Subcutaneous abdominal adipose tissue (tissue), 5 donors: ENCODE measurements at regions not wholly inside any gene's neighbourhood (a gene's known extent, or its start where the extent isn't known, plus 50 kb on each side); places are given as distances from the start of the nearest gene placed in this dataset.
A peak's percentile ranks its signal among the peaks of the same experiment; 100 is the strongest.

Experiments used
- H3K27ac ChIP-seq: one replicate; pipeline ENCODE4 v1.7.0; 2013; ENCODE audit warnings: low read depth, mild to moderate bottlenecking, inconsistent platforms, low read length, moderate library complexity
- H3K27me3 ChIP-seq, 5 donors: one replicate each; pipeline ENCODE4 v1.7.0; 2013; ENCODE audit warnings: low read length in 5 of 5, inconsistent platforms in 1 of 5; ENCODE audit not compliant: control insufficient read depth in 5 of 5, insufficient read depth in 4 of 5
- H3K36me3 ChIP-seq, 5 donors: one replicate each; pipeline ENCODE4 v1.7.0; 2013; ENCODE audit warnings: low read length in 5 of 5; ENCODE audit not compliant: control insufficient read depth in 5 of 5, insufficient read depth in 5 of 5
- H3K4me1 ChIP-seq, 5 donors: one replicate each; pipeline ENCODE4 v1.7.0; 2013; ENCODE audit warnings: low read length in 5 of 5, mild to moderate bottlenecking in 3 of 5, moderate library complexity in 1 of 5; ENCODE audit not compliant: control insufficient read depth in 5 of 5, insufficient read depth in 5 of 5
- H3K4me3 ChIP-seq, 5 donors: one replicate each; pipeline ENCODE4 v1.7.0; 2013; ENCODE audit warnings: low read length in 5 of 5, low read depth in 1 of 5
- H3K9ac ChIP-seq, 5 donors: one replicate each; pipeline ENCODE4 v1.7.0; 2013; ENCODE audit warnings: low read length in 5 of 5, mild to moderate bottlenecking in 4 of 5, moderate library complexity in 3 of 5
- H3K9me3 ChIP-seq, 5 donors: one replicate each; pipeline ENCODE4 v1.7.0; 2013; ENCODE audit warnings: low read length in 5 of 5; ENCODE audit not compliant: control insufficient read depth in 5 of 5
- donor health status: healthy.
- donor health status: healthy.
- donor health status: healthy.
- donor health status: healthy.
- donor health status: healthy.

DNA sequence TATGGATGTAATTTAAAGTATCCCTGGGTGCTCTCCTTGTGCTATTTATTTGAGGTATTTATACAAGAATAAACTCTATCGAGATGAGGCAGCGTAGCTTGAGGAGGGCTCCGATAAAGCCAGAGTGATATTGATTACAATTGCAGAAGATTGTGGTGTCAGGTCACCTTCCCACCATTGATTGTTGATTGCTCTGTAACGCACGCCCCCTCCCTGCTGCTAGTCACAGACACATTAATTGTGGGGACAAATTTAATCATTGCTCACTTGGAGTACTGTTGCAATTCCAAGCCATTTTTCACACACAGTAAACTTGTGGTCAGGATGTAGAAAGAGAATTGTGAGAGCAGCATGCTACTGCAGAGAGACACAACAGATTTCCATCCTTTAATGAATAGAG is 75.4 kb downstream of the IRX3 start:
- no peak overlapping the region for H3K9ac ChIP-seq
- H3K27ac ChIP-seq: no peak overlapping the region

DNA sequence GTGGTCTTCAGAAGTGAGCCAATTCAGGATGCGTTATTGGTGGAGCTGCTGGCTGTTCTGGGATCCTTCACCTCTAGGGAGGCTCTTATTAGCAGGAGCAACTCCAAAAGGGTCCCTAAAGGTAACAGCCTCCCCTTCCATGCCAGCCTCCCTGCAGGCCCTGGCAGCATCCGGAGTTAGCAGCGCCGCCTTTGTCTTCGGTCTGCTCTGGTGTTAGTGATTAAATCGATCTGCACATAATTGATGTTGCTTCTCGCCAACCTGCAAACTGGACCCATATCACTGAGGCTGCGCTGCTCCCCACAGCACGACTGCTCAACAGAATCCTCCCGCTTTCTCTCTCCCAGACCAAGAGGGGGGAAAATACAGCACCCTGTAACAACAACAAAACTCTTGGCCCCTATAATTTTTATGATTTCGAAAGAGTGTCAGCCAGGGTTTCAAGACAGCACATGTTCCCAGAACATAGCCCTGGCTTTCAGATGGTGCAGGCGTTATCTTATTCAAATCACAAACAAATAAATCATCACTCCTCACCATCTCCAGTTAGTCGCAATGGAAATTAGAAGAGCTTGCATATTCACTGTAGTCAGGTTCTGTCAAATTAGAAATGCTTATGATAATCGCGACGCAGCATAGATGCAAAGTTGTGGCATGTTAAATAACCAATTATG is 76.0 kb downstream of the IRX3 start:
- peak overlapping the region in 2 of 5 donors; percentile 26 to 39 for H3K4me3 ChIP-seq
- no peaks in the 10 kb centered on the region for H3K9me3 ChIP-seq
- no peaks in the 10 kb centered on the region for H3K36me3 ChIP-seq
- peaks cover 0 to 6% (median 3%) of the 10 kb centered on the region in 5 donors for H3K27me3 ChIP-seq
- H3K4me1 ChIP-seq: peaks cover 2 to 21% (median 13%) of the 10 kb centered on the region in 5 donors
- no peak overlapping the region for H3K9ac ChIP-seq
- H3K27ac ChIP-seq: no peak overlapping the region

More for the DNA sequence above, 75.4 kb downstream of the IRX3 start:
- H3K36me3 ChIP-seq: no peaks in the 10 kb centered on the region
- H3K4me1 ChIP-seq: peaks cover 2 to 27% (median 15%) of the 10 kb centered on the region in 5 donors
- H3K9me3 ChIP-seq: no peaks in the 10 kb centered on the region
- H3K27me3 ChIP-seq: peaks cover 0 to 6% (median 3%) of the 10 kb centered on the region in 5 donors
- no peak overlapping the region for H3K4me3 ChIP-seq

DNA sequence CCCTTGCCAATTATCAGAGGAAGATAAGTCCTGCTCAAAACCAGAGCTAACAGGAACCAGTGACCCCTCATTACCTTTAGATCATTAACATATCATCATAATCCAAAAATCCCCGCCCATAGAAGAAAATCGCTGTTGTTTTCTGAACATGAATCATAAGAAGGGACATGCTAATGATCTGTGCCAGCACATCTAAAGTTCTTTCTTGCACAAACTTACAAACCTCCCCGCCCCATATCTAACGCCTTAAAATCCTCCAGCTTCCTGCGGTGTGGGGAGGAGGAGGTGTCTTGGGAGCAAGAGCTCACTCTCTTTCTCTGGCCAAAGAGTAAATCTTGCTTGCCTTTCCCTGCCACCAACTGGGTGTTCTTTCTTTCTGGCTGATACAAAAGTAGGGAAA is 78.3 kb downstream of the IRX3 start:
- no peak overlapping the region for H3K4me3 ChIP-seq
- H3K27me3 ChIP-seq: peaks cover 0 to 6% (median 3%) of the 10 kb centered on the region in 5 donors
- no peaks in the 10 kb centered on the region for H3K36me3 ChIP-seq
- no peak overlapping the region for H3K9ac ChIP-seq
- H3K4me1 ChIP-seq: peaks cover 2 to 21% (median 13%) of the 10 kb centered on the region in 5 donors
- H3K9me3 ChIP-seq: no peaks in the 10 kb centered on the region
- no peak overlapping the region for H3K27ac ChIP-seq

DNA sequence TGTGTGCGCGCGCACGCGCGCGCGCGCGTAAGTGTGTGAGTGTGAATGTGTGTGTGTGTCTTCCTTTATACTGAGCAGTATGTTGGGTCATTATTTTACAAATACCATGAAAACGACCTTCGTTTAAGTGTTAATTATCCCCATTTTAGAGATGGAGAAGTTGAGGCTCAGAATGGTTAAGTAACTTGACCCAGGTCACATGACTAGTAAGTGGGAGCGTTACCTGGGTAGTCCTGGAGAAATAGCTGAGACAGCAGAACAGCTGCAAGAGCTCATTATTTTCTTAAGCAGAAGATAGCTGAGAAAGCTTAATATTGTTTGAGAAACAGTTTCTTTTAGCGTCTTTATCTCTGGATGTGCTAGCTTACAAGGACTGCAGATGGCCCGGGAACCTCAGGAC is 78.8 kb downstream of the IRX3 start:
- H3K27ac ChIP-seq: no peak overlapping the region
- H3K36me3 ChIP-seq: no peaks in the 10 kb centered on the region
- H3K9me3 ChIP-seq: no peaks in the 10 kb centered on the region
- peaks cover 2 to 21% (median 13%) of the 10 kb centered on the region in 5 donors for H3K4me1 ChIP-seq
- H3K9ac ChIP-seq: no peak overlapping the region
- no peak overlapping the region for H3K4me3 ChIP-seq
- peaks cover 0 to 3% (median 3%) of the 10 kb centered on the region in 5 donors for H3K27me3 ChIP-seq

GRCh38 chr16:54204756-54205155 is 81.8 kb downstream of the IRX3 start:
- no peak overlapping the region for H3K9ac ChIP-seq
- H3K27ac ChIP-seq: no peak overlapping the region
- no peak overlapping the region for H3K4me3 ChIP-seq
- no peaks in the 10 kb centered on the region for H3K9me3 ChIP-seq
- peaks cover 0 to 3% (median 0%) of the 10 kb centered on the region in 5 donors for H3K27me3 ChIP-seq
- H3K36me3 ChIP-seq: no peaks in the 10 kb centered on the region
- peaks cover 0 to 9% (median 6%) of the 10 kb centered on the region in 5 donors for H3K4me1 ChIP-seq

DNA sequence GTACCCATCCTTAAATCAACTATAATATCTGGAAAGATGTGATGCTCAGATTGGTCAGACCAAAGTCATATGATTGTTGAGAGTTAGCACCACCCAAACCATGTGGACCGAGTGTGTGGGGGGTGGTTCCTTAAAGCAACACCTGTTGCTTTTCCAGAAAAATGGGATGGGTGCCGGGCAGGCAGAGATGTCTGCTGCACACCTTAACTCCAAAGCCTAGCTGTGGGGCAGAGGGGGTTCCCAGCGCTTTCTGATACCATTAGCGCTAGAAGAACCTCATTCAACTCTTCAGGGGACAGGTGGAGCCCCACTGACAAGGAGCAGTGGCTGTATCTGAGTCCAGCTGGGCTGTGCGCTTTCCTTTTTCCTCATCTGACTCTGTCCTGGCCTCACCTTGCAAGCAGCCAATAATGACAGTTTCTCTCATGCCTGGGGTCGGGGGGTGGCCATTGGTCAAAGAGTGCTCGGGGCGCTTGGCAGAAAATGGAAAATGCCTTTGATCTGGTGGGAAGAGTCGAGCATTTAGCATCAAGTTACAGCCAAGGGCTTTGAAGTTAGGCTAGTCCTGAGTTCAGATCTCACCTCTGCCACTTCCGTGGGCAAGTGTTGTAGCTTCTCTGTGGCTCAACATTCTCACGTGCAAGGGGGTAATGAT is 82.6 kb downstream of the IRX3 start:
- H3K9ac ChIP-seq: no peak overlapping the region

DNA sequence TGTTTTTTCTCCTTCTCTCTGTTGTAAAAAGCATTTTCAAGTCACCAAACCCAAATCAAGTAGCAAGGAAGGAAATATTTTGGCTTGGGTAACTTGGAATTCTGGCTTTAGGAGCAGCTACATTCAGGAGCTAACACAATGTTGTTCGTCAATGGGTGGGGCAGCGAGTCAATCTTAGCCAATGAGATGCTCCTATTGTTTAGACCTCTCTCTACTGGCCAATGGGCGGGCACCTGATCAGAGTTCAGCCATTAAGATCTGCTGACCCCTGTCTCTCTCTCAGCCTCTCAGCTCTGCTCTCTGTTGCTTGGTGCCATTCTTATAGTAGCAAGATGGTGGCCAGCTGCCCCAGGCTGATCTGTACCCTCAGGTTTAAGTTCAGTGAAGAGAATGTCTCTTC is 83.2 kb downstream of the IRX3 start:
- Histone ChIP-seq H3K9ac (no peak overlapping the region), H3K9me3 (no peaks in the 10 kb centered on the region), H3K27me3 (peaks cover 0 to 3% (median 0%) of the 10 kb centered on the region in 5 donors), H3K36me3 (no peaks in the 10 kb centered on the region), H3K4me3 (no peak overlapping the region), H3K27ac (no peak overlapping the region), H3K4me1 (peaks cover 0 to 5% (median 2%) of the 10 kb centered on the region in 5 donors)

More for the DNA sequence above, 82.6 kb downstream of the IRX3 start:
- H3K4me1 ChIP-seq: peaks cover 0 to 9% (median 6%) of the 10 kb centered on the region in 5 donors
- H3K4me3 ChIP-seq: no peak overlapping the region
- H3K27me3 ChIP-seq: peaks cover 0 to 3% (median 0%) of the 10 kb centered on the region in 5 donors
- H3K9me3 ChIP-seq: no peaks in the 10 kb centered on the region
- H3K27ac ChIP-seq: no peak overlapping the region
- H3K36me3 ChIP-seq: no peaks in the 10 kb centered on the region
